ENCODE measurements at regions not wholly inside any gene's neighbourhood (a gene's known extent, or its start where the extent isn't known, plus 50 kb on each side); places are given as distances from the start of the nearest gene placed in this dataset.
"Not testable (repeated sequence)": the region's sequence is repeated elsewhere in the genome, so short reads cannot be mapped to it uniquely, and the experiment has no call there.

DNA sequence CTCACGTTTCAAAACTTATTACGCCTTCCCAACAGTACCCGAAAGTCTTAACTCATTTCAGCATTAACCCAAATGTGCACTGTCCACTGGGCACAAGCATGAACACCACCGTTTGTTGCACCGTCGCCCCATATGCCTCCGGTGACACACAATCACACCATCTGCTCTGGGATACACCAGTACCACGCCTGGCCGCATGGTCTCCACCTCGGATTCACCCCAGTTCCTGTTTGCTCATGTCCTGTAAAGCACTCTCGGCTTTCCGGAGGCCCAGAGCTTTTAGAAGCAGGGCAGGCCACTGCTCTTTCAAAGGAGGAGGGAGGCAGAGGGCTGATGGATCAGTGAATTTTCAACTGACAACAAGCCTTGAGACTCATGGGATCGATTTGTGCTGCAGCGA is 1570.0 kb upstream of the DEFB115 start:
- ATAC-seq (replicated peaks), result no peak
- Mint-ChIP-seq H3K27ac (no peak overlapping the region), H3K36me3 (ENCODE audit: insufficient read depth) (peaks cover 3% of the 10 kb centered on the region), H3K9me3 (peaks cover 3 to 22% of the 10 kb centered on the region in 2 donors), H3K4me1 (ENCODE audit: low read depth in 2 of 2) (no peaks in the 10 kb centered on the region), H3K4me3 (no peak overlapping the region), H3K27me3 (no peaks in the 10 kb centered on the region)
- no peak for DNase-seq

GRCh38 chr20:29689411-29690225 is 1567.8 kb upstream of the DEFB115 start:
- no peaks in the 10 kb centered on the region for H3K27me3 Mint-ChIP-seq
- ATAC-seq (replicated peaks) (no peak), DNase-seq (no peak)
- H3K36me3 Mint-ChIP-seq (ENCODE audit: insufficient read depth), result peaks cover 3% of the 10 kb centered on the region
- no peaks in the 10 kb centered on the region for H3K4me1 Mint-ChIP-seq (ENCODE audit: low read depth in 2 of 2)
- no peak overlapping the region for H3K27ac Mint-ChIP-seq
- H3K4me3 Mint-ChIP-seq, result no peak overlapping the region
- peaks cover 3 to 21% of the 10 kb centered on the region in 2 donors for H3K9me3 Mint-ChIP-seq

GRCh38 chr20:29690274-29690673 is 1567.2 kb upstream of the DEFB115 start:
- Mint-ChIP-seq H3K4me3 (no peak overlapping the region), H3K4me1 (ENCODE audit: low read depth in 2 of 2) (no peaks in the 10 kb centered on the region), H3K27me3 (no peaks in the 10 kb centered on the region), H3K36me3 (ENCODE audit: insufficient read depth) (peaks cover 3% of the 10 kb centered on the region), H3K9me3 (peaks cover 3 to 21% of the 10 kb centered on the region in 2 donors), H3K27ac (no peak overlapping the region)
- no peak for DNase-seq
- ATAC-seq (replicated peaks), result no peak

DNA sequence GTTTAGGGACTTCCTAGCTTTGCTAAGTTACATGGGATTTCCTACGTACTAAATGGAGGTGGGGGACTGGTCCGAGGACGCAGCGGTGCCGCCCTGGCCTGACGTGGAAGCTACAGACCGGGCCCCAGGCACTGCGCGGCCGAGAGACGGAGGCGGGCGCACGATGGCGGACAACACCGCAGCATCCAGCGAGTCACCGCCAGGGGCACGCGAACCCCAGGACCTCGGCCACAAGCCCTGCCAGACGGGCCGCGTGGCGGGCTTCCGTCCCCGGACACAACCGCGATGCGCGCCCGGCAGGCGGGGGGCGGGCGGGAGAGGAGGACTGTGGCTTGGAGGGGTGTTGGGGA is 1516.9 kb upstream of the DEFB115 start:
- no peak for DNase-seq
- no peak for ATAC-seq (replicated peaks)
- no peaks in the 10 kb centered on the region for H3K4me1 Mint-ChIP-seq (ENCODE audit: low read depth in 2 of 2)
- H3K4me3 Mint-ChIP-seq, result no peak overlapping the region
- H3K9me3 Mint-ChIP-seq, result peaks cover 0 to 7% of the 10 kb centered on the region in 2 donors
- H3K27me3 Mint-ChIP-seq, result no peaks in the 10 kb centered on the region
- no peaks in the 10 kb centered on the region for H3K36me3 Mint-ChIP-seq (ENCODE audit: insufficient read depth)
- no peak overlapping the region for H3K27ac Mint-ChIP-seq

DNA sequence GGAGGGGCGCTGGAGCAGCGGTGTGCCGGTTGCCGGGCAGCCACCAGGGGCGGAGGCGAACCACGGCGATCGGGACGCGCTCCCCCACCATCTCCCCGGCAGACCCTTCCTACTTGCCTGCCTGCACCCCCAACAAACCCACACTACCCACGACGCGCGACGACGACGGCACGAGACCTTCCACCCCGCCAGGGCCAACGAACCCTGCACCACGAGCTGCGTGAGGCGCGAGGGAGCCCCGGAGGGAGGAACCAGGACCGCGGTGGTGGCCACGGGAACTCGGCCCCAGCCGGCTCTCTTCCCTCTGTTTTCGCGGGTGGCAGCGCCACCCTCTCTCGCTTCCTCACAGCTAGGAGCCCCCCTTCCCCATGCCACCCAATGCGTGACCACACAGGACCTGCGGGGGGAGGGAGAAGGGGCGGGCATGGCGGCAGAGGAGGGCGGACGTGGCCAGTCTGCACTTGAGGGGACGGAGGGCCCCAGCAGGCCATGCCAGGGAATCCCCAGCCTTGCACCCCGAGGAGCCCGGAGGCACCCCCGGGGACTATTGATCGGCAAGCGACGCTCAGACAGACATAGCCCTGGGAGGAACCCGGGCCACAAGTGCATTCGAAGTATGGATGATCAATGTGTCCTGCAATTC is 1516.4 kb upstream of the DEFB115 start:
- DNase-seq (no peak), ATAC-seq (replicated peaks) (no peak)
- Mint-ChIP-seq H3K4me3 (no peak overlapping the region), H3K4me1 (ENCODE audit: low read depth in 2 of 2) (no peaks in the 10 kb centered on the region), H3K36me3 (ENCODE audit: insufficient read depth) (no peaks in the 10 kb centered on the region), H3K27ac (no peak overlapping the region), H3K27me3 (no peaks in the 10 kb centered on the region), H3K9me3 (peaks cover 0 to 8% of the 10 kb centered on the region in 2 donors)

GRCh38 chr20:29741594-29741893 is 1515.9 kb upstream of the DEFB115 start:
- no peak for ATAC-seq (replicated peaks)
- Mint-ChIP-seq H3K36me3 (ENCODE audit: insufficient read depth) (no peaks in the 10 kb centered on the region), H3K4me1 (ENCODE audit: low read depth in 2 of 2) (no peaks in the 10 kb centered on the region), H3K9me3 (peaks cover 0 to 7% of the 10 kb centered on the region in 2 donors), H3K27ac (no peak overlapping the region), H3K27me3 (no peaks in the 10 kb centered on the region), H3K4me3 (no peak overlapping the region)
- no peak for DNase-seq

DNA sequence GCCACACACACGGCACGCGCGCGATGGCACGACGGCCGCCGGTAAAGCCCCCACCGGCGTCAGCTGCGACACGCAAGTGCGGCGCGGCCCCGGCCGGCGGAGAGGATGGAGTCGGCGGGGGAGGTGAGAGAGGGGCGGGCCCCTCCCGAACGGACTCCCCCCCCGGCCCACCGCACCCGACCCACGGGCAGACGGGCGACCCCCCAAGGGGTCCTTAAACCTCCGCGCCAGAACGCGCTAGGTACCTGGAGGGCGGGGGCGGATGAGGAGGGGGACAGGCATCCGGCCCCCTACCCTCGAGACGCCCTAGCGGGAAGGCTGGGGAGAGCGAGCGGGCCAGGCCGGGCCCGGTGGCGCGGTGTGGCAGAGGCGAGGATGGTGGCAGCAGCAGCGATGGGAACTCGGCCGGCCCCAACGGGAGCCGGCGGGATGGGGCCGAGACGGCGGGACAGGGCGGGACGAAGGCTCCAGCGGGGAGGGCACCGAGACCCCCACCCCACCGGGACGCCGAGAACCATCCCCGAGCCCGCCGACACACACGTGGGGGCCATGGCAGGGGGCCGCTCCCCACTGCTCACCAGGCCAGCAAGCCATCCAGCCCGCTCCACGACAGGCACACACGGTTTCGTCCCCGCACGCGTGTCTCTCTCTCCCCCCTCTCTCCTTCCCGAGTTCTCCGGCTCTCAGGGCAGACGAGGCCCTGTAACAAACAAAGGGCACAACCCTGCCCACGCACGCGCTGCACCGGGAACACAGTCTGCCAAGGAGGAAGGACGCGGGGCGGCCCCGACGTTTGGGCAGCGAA is 1515.4 kb upstream of the DEFB115 start:
- DNase-seq, result no peak
- no peak overlapping the region for H3K4me3 Mint-ChIP-seq
- no peak for ATAC-seq (replicated peaks)
- no peaks in the 10 kb centered on the region for H3K27me3 Mint-ChIP-seq
- no peaks in the 10 kb centered on the region for H3K36me3 Mint-ChIP-seq (ENCODE audit: insufficient read depth)
- H3K4me1 Mint-ChIP-seq (ENCODE audit: low read depth in 2 of 2), result no peaks in the 10 kb centered on the region
- H3K27ac Mint-ChIP-seq, result no peak overlapping the region
- H3K9me3 Mint-ChIP-seq, result peaks cover 0 to 7% of the 10 kb centered on the region in 2 donors

GRCh38 chr20:29742699-29743100 is 1514.8 kb upstream of the DEFB115 start:
- H3K9me3 Mint-ChIP-seq, result peaks cover 0 to 7% of the 10 kb centered on the region in 2 donors
- DNase-seq, result no peak
- H3K4me1 Mint-ChIP-seq (ENCODE audit: low read depth in 2 of 2), result no peaks in the 10 kb centered on the region
- no peak for ATAC-seq (replicated peaks)
- no peaks in the 10 kb centered on the region for H3K36me3 Mint-ChIP-seq (ENCODE audit: insufficient read depth)
- no peak overlapping the region for H3K4me3 Mint-ChIP-seq
- H3K27ac Mint-ChIP-seq, result no peak overlapping the region
- H3K27me3 Mint-ChIP-seq, result no peaks in the 10 kb centered on the region

- H3K4me1 Mint-ChIP-seq (ENCODE audit: low read depth in 2 of 2), result no peaks in the 10 kb centered on the region
- H3K27ac Mint-ChIP-seq, result no peak overlapping the region
- H3K4me3 Mint-ChIP-seq, result no peak overlapping the region
- H3K9me3 Mint-ChIP-seq, result peaks cover 0 to 7% of the 10 kb centered on the region in 2 donors
- ATAC-seq (replicated peaks) (no peak), DNase-seq (no peak)
- H3K36me3 Mint-ChIP-seq (ENCODE audit: insufficient read depth), result no peaks in the 10 kb centered on the region
- H3K27me3 Mint-ChIP-seq, result no peaks in the 10 kb centered on the region
Observed at GRCh38 chr20:29743101-29743931, 1514.1 kb upstream of the DEFB115 start.

DNA sequence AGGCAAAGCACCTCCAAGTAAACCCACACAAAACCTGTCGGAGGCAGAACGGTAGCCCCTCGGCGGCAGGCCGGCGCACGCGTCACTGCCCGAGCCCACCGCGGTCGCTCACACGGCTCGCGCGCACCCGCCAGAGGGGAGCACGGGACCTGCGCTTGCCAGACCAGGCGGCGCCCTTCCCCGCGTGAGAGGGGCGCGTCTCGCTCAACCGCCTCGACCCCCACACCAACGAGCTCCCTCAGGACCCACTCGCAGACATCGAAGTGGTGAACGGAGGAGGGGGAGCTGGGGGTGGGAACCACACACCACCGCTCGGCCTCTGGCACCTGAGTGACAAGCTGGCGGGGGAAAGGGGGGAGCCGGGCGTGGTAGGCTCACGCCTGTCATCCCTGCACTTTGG is 1513.4 kb upstream of the DEFB115 start:
- Mint-ChIP-seq H3K9me3 (peaks cover 0 to 7% of the 10 kb centered on the region in 2 donors), H3K4me3 (no peak overlapping the region), H3K4me1 (ENCODE audit: low read depth in 2 of 2) (no peaks in the 10 kb centered on the region), H3K27ac (no peak overlapping the region), H3K36me3 (ENCODE audit: insufficient read depth) (no peaks in the 10 kb centered on the region), H3K27me3 (no peaks in the 10 kb centered on the region)
- no peak for DNase-seq
- no peak for ATAC-seq (replicated peaks)

DNA sequence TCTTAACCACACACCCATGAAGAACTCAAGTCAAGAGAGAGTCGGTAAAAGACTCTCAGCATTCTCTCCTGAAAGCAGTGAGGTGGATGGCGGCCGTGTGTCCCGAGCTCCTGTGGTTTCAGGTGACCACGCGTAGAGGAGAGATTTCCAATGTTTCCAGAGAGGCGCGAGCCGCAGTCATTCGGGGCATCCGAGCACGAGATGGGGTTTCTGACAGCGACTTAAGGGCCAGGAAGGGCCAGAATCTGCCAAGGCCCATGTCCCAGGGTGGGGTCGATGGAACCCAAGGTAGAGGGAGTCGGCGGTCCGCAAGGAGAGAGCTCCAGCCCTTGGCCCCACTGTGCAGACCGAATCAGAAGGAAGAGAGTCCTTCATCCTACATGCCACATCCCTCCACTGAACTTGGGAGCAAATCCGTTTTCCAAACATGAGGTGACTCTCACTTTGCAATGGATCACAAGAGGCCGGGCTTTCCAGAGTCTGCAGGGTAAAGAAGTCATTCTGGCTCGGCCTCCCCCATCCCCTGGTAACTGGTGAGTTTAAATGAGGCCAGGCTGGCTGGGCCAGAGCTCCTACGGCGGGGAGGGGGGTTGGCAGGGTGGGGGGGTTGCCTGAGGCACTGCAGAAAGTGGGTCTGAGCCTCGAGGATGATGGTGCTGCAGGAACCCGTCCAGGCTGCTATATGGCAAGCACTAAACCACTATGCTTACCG is 1511.8 kb upstream of the DEFB115 start:
- not testable (repeated sequence) for H3K27me3 Mint-ChIP-seq; H3K27ac Mint-ChIP-seq; DNase-seq; H3K4me3 Mint-ChIP-seq; ATAC-seq (replicated peaks); H3K4me1 Mint-ChIP-seq (ENCODE audit: low read depth in 2 of 2); H3K9me3 Mint-ChIP-seq; H3K36me3 Mint-ChIP-seq (ENCODE audit: insufficient read depth)

- Mint-ChIP-seq H3K27me3 (peaks cover 0 to 22% of the 10 kb centered on the region in 2 donors), H3K9me3 (peaks cover 28 to 33% of the 10 kb centered on the region in 2 donors), H3K36me3 (ENCODE audit: insufficient read depth) (no peaks in the 10 kb centered on the region), H3K4me3 (no peak overlapping the region), H3K4me1 (ENCODE audit: low read depth in 2 of 2) (peaks cover 0 to under 1% of the 10 kb centered on the region in 2 donors), H3K27ac (no peak overlapping the region)
- no peak for ATAC-seq (replicated peaks)
- DNase-seq, result no peak
Observed at GRCh38 chr20:29750268-29750899, 1507.1 kb upstream of the DEFB115 start.

All from effector memory CD8-positive, alpha-beta T cell (primary cell).